ENCODE measurements at regions not wholly inside any gene's neighbourhood (a gene's known extent, or its start where the extent isn't known, plus 50 kb on each side); places are given as distances from the start of the nearest gene placed in this dataset.

- no peak overlapping the region for H3K27ac ChIP-seq
- TF ChIP-seq CTCF (conservative IDR thresholded peaks at IDR 0.05; ENCODE audit: low read depth) = no peak
- ChIA-PET POLR2A (ENCODE audit: low non-redundant PET) (no interaction called here), CTCF (no interaction called here)
- DNase-seq (ENCODE audit: low spot score) = no peak
These were observed 66.4 kb upstream of the SCIN start for GRCh38 chr7:12504149-12504548.

- CTCF ChIA-PET = no interaction called here
- TF ChIP-seq CTCF (conservative IDR thresholded peaks at IDR 0.05; ENCODE audit: low read depth) = no peak
- POLR2A ChIA-PET (ENCODE audit: low non-redundant PET) = no interaction called here
These were observed 62.5 kb upstream of the SCIN start for GRCh38 chr7:12508005-12508404.

GRCh38 chr7:12508554-12508953 is 62.0 kb upstream of the SCIN start:
- no peak for TF ChIP-seq CTCF (conservative IDR thresholded peaks at IDR 0.05; ENCODE audit: low read depth)
- no peak for DNase-seq (ENCODE audit: low spot score)
- ChIA-PET CTCF (no interaction called here), POLR2A (ENCODE audit: low non-redundant PET) (no interaction called here)
- no peak overlapping the region for H3K27ac ChIP-seq

More at GRCh38 chr7:12508005-12508404, 62.5 kb upstream of the SCIN start:
- H3K27ac ChIP-seq = no peak overlapping the region
- no peak for DNase-seq (ENCODE audit: low spot score)

GRCh38 chr7:12517451-12517850 is 53.1 kb upstream of the SCIN start:
- CTCF ChIA-PET = no interaction called here
- POLR2A ChIA-PET (ENCODE audit: low non-redundant PET) = no interaction called here
- TF ChIP-seq CTCF (conservative IDR thresholded peaks at IDR 0.05; ENCODE audit: low read depth) = no peak
- no peak overlapping the region for H3K27ac ChIP-seq
- no peak for DNase-seq (ENCODE audit: low spot score)

GRCh38 chr7:12518920-12519681 is 51.4 kb upstream of the SCIN start:
- ChIA-PET POLR2A (ENCODE audit: low non-redundant PET) (no interaction called here), CTCF (interaction anchor here (0.6 kb wide), 2 partner anchors 36 to 88 kb away, joined by 3 read pairs; no protein-coding TSS in a partner anchor)
- DNase-seq (ENCODE audit: low spot score) = peak; percentile 4
- H3K27ac ChIP-seq = no peak overlapping the region
- TF ChIP-seq CTCF (conservative IDR thresholded peaks at IDR 0.05; ENCODE audit: low read depth) = peak; percentile 21; the same call in 1 of the 2 replicates

GRCh38 chr7:12519682-12520009 is 50.9 kb upstream of the SCIN start:
- DNase-seq (ENCODE audit: low spot score) = no peak
- TF ChIP-seq CTCF (conservative IDR thresholded peaks at IDR 0.05; ENCODE audit: low read depth) = no peak
- POLR2A ChIA-PET (ENCODE audit: low non-redundant PET) = no interaction called here
- no peak overlapping the region for H3K27ac ChIP-seq
- CTCF ChIA-PET = interaction anchor here (0.6 kb wide), 2 partner anchors 36 to 89 kb away, joined by 3 read pairs; no protein-coding TSS in a partner anchor

Data from RWPE1 (cell line).